ENCODE measurements at regions not wholly inside any gene's neighbourhood (a gene's known extent, or its start where the extent isn't known, plus 50 kb on each side); places are given as distances from the start of the nearest gene placed in this dataset.

- DNase-seq (ENCODE audit: extremely low spot score) = no peak
- ChIA-PET POLR2A (no interaction called here), CTCF (no interaction called here)
- no peak for TF ChIP-seq CTCF (IDR thresholded peaks at IDR 0.05; ENCODE audit: control extremely low read depth, extremely low read depth, low read depth, missing control alignments)
These were observed 257.1 kb upstream of the EEF2KMT start for GRCh38 chr16:5354645-5355044.

GRCh38 chr16:5349670-5350517, 252.3 kb upstream of the EEF2KMT start:
- no peak for DNase-seq (ENCODE audit: extremely low spot score)
- POLR2A ChIA-PET = no interaction called here
- TF ChIP-seq CTCF (IDR thresholded peaks at IDR 0.05; ENCODE audit: control extremely low read depth, extremely low read depth, low read depth, missing control alignments) = no peak

GRCh38 chr16:5349101-5349500, 251.5 kb upstream of the EEF2KMT start:
- no peak for TF ChIP-seq CTCF (IDR thresholded peaks at IDR 0.05; ENCODE audit: control extremely low read depth, extremely low read depth, low read depth, missing control alignments)
- CTCF ChIA-PET = no interaction called here
- DNase-seq (ENCODE audit: extremely low spot score) = no peak
- POLR2A ChIA-PET = no interaction called here

More at GRCh38 chr16:5349670-5350517, 252.3 kb upstream of the EEF2KMT start:
- CTCF ChIA-PET = no interaction called here

GRCh38 chr16:5347561-5347960, 250.0 kb upstream of the EEF2KMT start:
- TF ChIP-seq CTCF (IDR thresholded peaks at IDR 0.05; ENCODE audit: control extremely low read depth, extremely low read depth, low read depth, missing control alignments) = no peak
- no peak for DNase-seq (ENCODE audit: extremely low spot score)
- ChIA-PET CTCF (no interaction called here), POLR2A (no interaction called here)

- TF ChIP-seq CTCF (IDR thresholded peaks at IDR 0.05; ENCODE audit: control extremely low read depth, extremely low read depth, low read depth, missing control alignments) = no peak
- no peak for DNase-seq (ENCODE audit: extremely low spot score)
- POLR2A ChIA-PET = no interaction called here
- CTCF ChIA-PET = no interaction called here
These were observed 239.3 kb upstream of the EEF2KMT start for GRCh38 chr16:5336941-5337340.

- DNase-seq (ENCODE audit: extremely low spot score) = no peak
- no peak for TF ChIP-seq CTCF (IDR thresholded peaks at IDR 0.05; ENCODE audit: control extremely low read depth, extremely low read depth, low read depth, missing control alignments)
- ChIA-PET CTCF (no interaction called here), POLR2A (no interaction called here)
These were observed 236.4 kb upstream of the EEF2KMT start for GRCh38 chr16:5333991-5334390.
